Liver (tissue), 3 donors: ENCODE measurements at regions not wholly inside any gene's neighbourhood (a gene's known extent, or its start where the extent isn't known, plus 50 kb on each side); places are given as distances from the start of the nearest gene placed in this dataset.

ENCODE experiments used
- CTCF ChIP-seq: fragments of 150-350 bp; IDR thresholded peaks from 2 replicates; pipeline ENCODE4 v1.5.1; 2017; ENCODE audit warnings: improper control_type of control experiment, low read depth, low read length; ENCODE audit not compliant: missing input control
- GABPA ChIP-seq, 2 donors: IDR thresholded peaks in 1 of 2; conservative IDR thresholded peaks in 1 of 2; 2 replicates each; pipeline ENCODE4 v1.6.1; 2016; ENCODE audit warnings: antibody characterized with exemption in 2 of 2, mild to moderate bottlenecking in 1 of 2, moderate library complexity in 1 of 2
- MAX ChIP-seq: IDR thresholded peaks from 2 replicates; pipeline ENCODE4 v1.6.1; 2016; ENCODE audit warnings: antibody characterized with exemption
- REST ChIP-seq: IDR thresholded peaks from 2 replicates; pipeline ENCODE4 v1.6.1; 2016; ENCODE audit warnings: antibody characterized with exemption, mild to moderate bottlenecking
- YY1 ChIP-seq: IDR thresholded peaks from 2 replicates; pipeline ENCODE4 v1.6.1; 2016; ENCODE audit warnings: antibody characterized with exemption, mild to moderate bottlenecking
- TF ChIP-seq, protein P1 (sequence below): IDR thresholded peaks from 2 replicates; pipeline ENCODE4 v1.6.1; 2016; ENCODE audit warnings: antibody characterized with exemption
- donor health status: healthy.
- donor health status: healthy.

DNA sequence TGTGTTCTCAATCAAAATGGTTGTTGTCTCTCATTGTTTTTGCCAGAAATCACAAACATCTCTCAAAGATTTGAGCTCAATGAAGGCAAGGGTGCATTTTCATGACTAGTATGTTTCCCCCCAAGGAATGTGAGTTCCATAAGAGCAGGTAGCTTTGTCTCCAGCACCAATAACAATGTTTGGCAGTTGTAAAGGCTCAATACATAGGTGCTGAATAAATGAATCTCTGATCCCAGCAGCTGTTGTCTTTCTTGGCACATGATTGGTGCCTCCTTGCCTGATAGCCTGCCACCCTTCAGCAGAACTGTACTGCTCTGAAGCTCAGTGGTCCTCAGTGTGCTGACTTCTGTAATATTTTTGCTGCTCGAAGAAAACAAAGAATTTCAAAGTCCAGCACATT, 103.1 kb upstream of the CDH11 start:
- TF ChIP-seq CTCF, result no peak
- TF ChIP-seq, protein P1, sequence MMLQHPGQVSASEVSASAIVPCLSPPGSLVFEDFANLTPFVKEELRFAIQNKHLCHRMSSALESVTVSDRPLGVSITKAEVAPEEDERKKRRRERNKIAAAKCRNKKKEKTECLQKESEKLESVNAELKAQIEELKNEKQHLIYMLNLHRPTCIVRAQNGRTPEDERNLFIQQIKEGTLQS, result no peak
- TF ChIP-seq REST, result no peak
- no peak for TF ChIP-seq GABPA (IDR thresholded peaks at IDR 0.05 in 1 of 2, conservative IDR thresholded peaks at IDR 0.05 in 1 of 2)
- no peak for TF ChIP-seq MAX
- TF ChIP-seq YY1, result no peak
